Activated CD8-positive, alpha-beta memory T cell treated with anti-CD3 and anti-CD28 coated beads for 36 hours (primary cell): ENCODE measurements at regions not wholly inside any gene's neighbourhood (a gene's known extent, or its start where the extent isn't known, plus 50 kb on each side); places are given as distances from the start of the nearest gene placed in this dataset.

ENCODE experiments used
- CTCF ChIA-PET: fragments of 350-600 bp; sonication (Branson Sonifier 250); formaldehyde crosslinking; loops from one replicate; lab custom pipeline; 2021; ENCODE audit warnings: antibody characterized with exemption; lab: Charles Lee
- POLR2A ChIA-PET: fragments of 350-600 bp; sonication (Branson Sonifier 250); formaldehyde crosslinking; loops from one replicate; lab custom pipeline; 2021; ENCODE audit warnings: antibody characterized with exemption; lab: Charles Lee

DNA sequence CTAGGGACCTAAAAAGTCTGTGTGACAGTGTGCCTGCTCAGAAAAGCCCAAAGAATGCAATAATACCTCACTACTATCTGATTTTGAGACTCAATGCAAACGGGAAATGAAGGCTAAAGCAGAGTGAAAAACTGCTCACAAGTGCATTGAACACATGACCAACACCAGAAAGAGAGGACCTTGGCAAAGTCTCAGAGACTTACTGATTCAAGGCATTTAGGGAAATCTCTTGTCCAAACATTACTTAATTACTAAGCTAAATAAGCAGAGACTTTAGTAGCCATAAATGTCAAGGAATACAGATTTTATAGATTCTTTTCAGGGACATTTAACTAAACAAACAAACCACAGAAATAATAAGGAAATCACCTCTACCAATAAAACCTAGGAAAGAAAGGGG is 916.0 kb downstream of the FSTL5 start:
- ChIA-PET POLR2A (no interaction called here), CTCF (no interaction called here)

GRCh38 chr4:161238033-161238432 is 925.8 kb downstream of the FSTL5 start:
- CTCF ChIA-PET, result no interaction called here
- POLR2A ChIA-PET, result no interaction called here

DNA sequence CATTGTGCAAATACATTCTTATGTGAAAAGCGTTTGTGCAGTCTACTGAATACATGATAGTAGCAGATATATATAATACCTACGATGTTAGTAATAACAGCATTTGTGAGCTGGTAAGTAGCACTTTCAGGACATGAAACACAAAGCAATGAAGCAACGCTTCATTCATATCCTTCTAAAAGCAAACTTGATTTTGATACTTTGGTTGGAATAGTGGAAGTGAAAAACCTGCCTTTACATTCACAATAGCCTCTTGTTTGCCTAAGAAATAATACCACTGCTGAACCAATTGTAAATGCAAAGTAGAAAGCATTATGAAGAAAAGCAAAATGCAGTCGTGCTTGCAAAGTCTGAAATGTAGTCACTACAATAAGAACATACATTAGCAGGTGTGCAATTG is 926.3 kb downstream of the FSTL5 start:
- ChIA-PET POLR2A (no interaction called here), CTCF (no interaction called here)

- CTCF ChIA-PET, result no interaction called here
- POLR2A ChIA-PET, result no interaction called here
Observed at GRCh38 chr4:161225327-161225726, 938.5 kb downstream of the FSTL5 start.

- ChIA-PET POLR2A (no interaction called here), CTCF (no interaction called here)
Observed at GRCh38 chr4:161222889-161223288, 940.9 kb downstream of the FSTL5 start.

GRCh38 chr4:161208564-161208963 is 955.2 kb downstream of the FSTL5 start:
- ChIA-PET CTCF (no interaction called here), POLR2A (no interaction called here)

GRCh38 chr4:161206528-161207080 is 957.2 kb downstream of the FSTL5 start:
- POLR2A ChIA-PET, result no interaction called here
- CTCF ChIA-PET, result no interaction called here

GRCh38 chr4:161203865-161204264 is 959.9 kb downstream of the FSTL5 start:
- CTCF ChIA-PET, result no interaction called here
- POLR2A ChIA-PET, result no interaction called here

GRCh38 chr4:161197912-161198311 is 965.9 kb downstream of the FSTL5 start:
- ChIA-PET CTCF (no interaction called here), POLR2A (no interaction called here)

DNA sequence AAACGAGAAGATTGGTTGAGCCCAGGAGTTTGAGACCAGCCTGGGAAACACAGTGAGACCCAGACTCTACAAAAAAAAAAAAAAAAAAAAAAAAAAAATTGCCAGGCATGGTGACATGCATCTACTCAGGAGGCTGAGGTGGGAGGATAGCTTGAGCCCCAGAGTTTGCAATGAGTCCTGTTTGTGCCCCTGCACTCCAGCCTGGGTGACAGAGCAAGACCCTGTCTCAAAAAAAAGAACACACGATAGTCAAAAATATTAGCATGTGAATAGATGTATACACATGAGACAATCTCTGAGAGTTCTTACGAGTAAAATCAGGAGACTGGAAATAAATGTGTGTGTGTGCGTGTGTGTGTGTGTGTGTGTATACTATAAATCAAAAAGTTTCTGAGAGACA is 966.3 kb downstream of the FSTL5 start:
- POLR2A ChIA-PET, result no interaction called here
- CTCF ChIA-PET, result no interaction called here

DNA sequence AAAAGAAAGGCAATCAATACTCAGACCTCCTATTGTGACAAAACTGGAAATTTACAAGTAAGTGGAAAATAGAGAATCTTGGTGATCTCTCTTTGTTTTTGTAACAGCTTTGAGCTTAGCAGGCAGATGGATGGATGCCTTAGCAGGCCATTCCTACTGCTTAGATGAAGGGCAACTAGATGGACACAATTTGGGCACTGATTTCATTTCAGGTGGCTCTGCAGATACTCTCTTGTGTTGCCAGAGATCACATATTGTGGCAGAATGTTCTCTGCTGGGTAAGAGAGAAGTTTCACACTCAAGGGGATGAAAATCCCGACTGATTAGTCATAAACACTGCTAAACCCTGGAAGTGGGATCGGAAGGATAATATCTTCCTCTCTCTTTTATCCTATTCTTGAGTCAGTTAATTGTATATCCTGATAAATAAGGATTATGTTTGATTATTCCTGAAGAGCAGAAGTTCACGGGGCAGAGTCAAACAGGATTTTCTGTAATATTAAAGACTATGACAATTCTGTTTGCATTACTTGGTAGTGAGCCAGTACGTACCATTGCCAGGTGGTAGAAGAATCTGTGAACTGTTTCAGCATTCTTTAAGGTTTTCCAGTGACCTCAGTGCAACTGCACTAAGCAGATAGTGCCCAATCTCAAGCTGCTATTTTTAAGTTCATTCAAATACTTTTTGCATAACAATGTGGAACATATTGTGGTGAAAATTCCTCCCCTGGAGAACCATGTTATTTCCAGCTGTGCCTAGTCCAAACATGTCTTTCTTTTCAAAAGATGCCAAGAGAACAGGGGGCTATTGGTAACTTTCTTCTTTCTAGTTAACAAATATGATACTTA is 974.3 kb downstream of the FSTL5 start:
- ChIA-PET CTCF (no interaction called here), POLR2A (no interaction called here)

GRCh38 chr4:161188578-161188977 is 975.2 kb downstream of the FSTL5 start:
- ChIA-PET CTCF (no interaction called here), POLR2A (no interaction called here)

- POLR2A ChIA-PET, result no interaction called here
- CTCF ChIA-PET, result no interaction called here
Observed at GRCh38 chr4:161187569-161187968, 976.2 kb downstream of the FSTL5 start.

DNA sequence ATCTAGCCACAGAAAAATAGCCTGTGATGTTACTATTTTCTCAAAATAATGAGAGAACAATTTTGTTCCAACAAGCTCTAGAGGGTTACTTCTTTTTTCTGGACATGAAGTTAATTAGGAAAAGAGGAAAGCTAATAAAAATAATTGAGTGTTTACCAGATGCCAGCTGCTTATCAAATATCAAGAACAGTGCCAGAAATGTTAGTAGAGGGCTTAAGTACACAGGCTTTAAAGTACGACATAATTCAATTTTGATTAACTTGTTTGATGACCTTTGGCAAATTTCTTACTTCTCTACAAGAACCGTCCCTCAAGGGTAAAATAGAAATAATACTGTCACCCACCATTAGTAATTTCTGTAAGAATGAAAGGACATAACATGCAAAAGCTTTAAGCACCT is 977.0 kb downstream of the FSTL5 start:
- CTCF ChIA-PET, result no interaction called here

GRCh38 chr4:161186012-161186411 is 977.8 kb downstream of the FSTL5 start:
- POLR2A ChIA-PET, result no interaction called here
- CTCF ChIA-PET, result no interaction called here

More for the DNA sequence above, 977.0 kb downstream of the FSTL5 start:
- POLR2A ChIA-PET, result no interaction called here

DNA sequence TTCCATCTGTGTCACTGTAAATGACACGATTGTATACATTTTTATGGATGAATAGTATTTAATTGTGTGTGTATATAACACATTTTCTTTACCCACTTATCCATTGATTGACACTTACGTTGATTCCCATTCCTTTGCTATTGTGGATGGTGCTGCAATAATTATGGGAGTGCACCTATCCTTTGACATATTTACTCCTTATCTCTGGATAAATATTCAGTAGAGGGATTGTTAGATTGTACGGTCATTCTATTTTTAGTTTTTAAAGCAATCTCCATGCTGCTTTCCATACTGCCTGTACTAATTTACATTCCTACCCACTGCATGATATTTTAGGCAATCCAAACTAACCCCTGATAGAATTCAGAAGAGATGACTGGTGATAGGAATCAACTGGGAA is 980.1 kb downstream of the FSTL5 start:
- ChIA-PET CTCF (no interaction called here), POLR2A (no interaction called here)

DNA sequence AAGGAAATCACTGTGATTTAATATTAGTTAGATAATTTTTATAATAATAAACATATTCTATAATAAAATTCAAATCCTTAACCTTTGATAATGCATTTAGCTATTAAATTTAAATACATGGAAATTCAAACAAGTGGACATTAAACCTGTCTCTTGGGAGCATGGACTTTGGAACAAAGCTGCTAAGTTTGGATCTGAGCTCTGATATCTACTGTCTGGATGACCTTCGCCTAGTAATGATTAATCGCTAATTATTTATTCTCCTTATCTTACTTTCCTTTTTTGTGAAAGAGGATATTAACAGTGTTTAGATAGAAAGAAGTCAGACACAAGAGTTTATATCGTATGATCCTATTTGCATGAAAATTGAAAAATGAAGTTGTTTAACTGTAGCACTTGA is 980.9 kb downstream of the FSTL5 start:
- POLR2A ChIA-PET, result no interaction called here
- CTCF ChIA-PET, result no interaction called here

- POLR2A ChIA-PET, result no interaction called here
Observed at GRCh38 chr4:161178310-161178709, 985.5 kb downstream of the FSTL5 start.

GRCh38 chr4:161172396-161173026 is 991.3 kb downstream of the FSTL5 start:
- CTCF ChIA-PET, result no interaction called here
- POLR2A ChIA-PET, result no interaction called here

More at GRCh38 chr4:161178310-161178709, 985.5 kb downstream of the FSTL5 start:
- CTCF ChIA-PET, result no interaction called here

GRCh38 chr4:161167539-161167938 is 996.3 kb downstream of the FSTL5 start:
- CTCF ChIA-PET, result no interaction called here
- POLR2A ChIA-PET, result no interaction called here

GRCh38 chr4:161160718-161161117 is 1003.1 kb downstream of the FSTL5 start:
- ChIA-PET CTCF (no interaction called here), POLR2A (no interaction called here)
